ENCODE measurements at regions not wholly inside any gene's neighbourhood (a gene's known extent, or its start where the extent isn't known, plus 50 kb on each side); places are given as distances from the start of the nearest gene placed in this dataset.

GRCh38 chr7:47663213-47663612 is 81.3 kb upstream of the TNS3 start:
- Histone ChIP-seq H2BK120ac (replicated peaks; ENCODE audit: low read depth, low read length) (no peak overlapping the region), H3K79me1 (ENCODE audit: low read depth, low read length) (no peaks in the 10 kb centered on the region), H2BK5ac (ENCODE audit: low read depth, low read length) (no peak overlapping the region), H3K36me3 (ENCODE audit: control insufficient read depth in 2 of 4, insufficient read depth in 4 of 4, low read length in 3 of 4) (no peaks in the 10 kb centered on the region), H3K18ac (ENCODE audit: extremely low read depth, low read length) (no peak overlapping the region), H3K9me3 (ENCODE audit: insufficient read depth in 2 of 2, low read depth in 1 of 2, low read length in 1 of 2) (no peaks in the 10 kb centered on the region), H3K79me2 (ENCODE audit: control insufficient read depth in 1 of 2, insufficient read depth in 2 of 2, low read length in 2 of 2) (no peaks in the 10 kb centered on the region), H2AFZ (ENCODE audit: low read length) (no peak overlapping the region), H3K4me1 (replicated peaks in 1 of 4; ENCODE audit: control insufficient read depth in 3 of 4, insufficient read depth in 4 of 4, low read length in 3 of 4) (peaks cover 0 to 4% (median 0%) of the 10 kb centered on the region in 4 experiments; a peak in 1 of 7 replicates), H3K56ac (replicated peaks; ENCODE audit: insufficient read length, low read depth, low read length) (no peak overlapping the region), H3K27ac (ENCODE audit: low read depth, low read length) (no peak overlapping the region), H3K23ac (ENCODE audit: insufficient read length) (no peak overlapping the region), H2BK20ac (ENCODE audit: low read length) (no peak overlapping the region), H4K5ac (ENCODE audit: insufficient read length, low read depth, low read length) (no peak overlapping the region), H3K23me2 (ENCODE audit: low read depth, low read length) (no peaks in the 10 kb centered on the region), H2AK5ac (ENCODE audit: low read depth, low read length) (no peak overlapping the region), H4K8ac (ENCODE audit: extremely low read depth, insufficient read depth, low read length) (no peak overlapping the region), H3K4ac (replicated peaks; ENCODE audit: insufficient read length, low read depth, low read length) (no peak overlapping the region), H4K91ac (replicated peaks; ENCODE audit: insufficient read length, low read length) (no peak overlapping the region), H3K4me3 (ENCODE audit: extremely low read depth in 1 of 4, insufficient read depth in 2 of 4, low read depth in 3 of 4, low read length in 4 of 4) (no peak overlapping the region), H3K27me3 (replicated peaks in 1 of 4; ENCODE audit: control insufficient read depth in 3 of 4, extremely low read depth in 1 of 4, insufficient read depth in 3 of 4, low read length in 3 of 4) (no peaks in the 10 kb centered on the region), H3K4me2 (ENCODE audit: insufficient read depth in 1 of 2, low read depth in 2 of 2, low read length in 2 of 2) (no peak overlapping the region), H3K14ac (ENCODE audit: insufficient read length) (no peak overlapping the region), H3K9ac (replicated peaks in 1 of 4; ENCODE audit: extremely low read depth in 1 of 4, low read depth in 3 of 4, low read length in 3 of 4) (no peak overlapping the region), H4K20me1 (replicated peaks in 1 of 2; ENCODE audit: control insufficient read depth in 1 of 2, insufficient read depth in 2 of 2, low read length in 2 of 2) (no peaks in the 10 kb centered on the region), H2BK12ac (ENCODE audit: low read depth, low read length) (no peak overlapping the region), H2BK15ac (ENCODE audit: low read length) (no peak overlapping the region)
- ChIA-PET CTCF (ENCODE audit: partially characterized antibody) (no interaction called here), POLR2A (ENCODE audit: partially characterized antibody) (no interaction called here)
- DNase-seq (ENCODE audit: low read depth in 1 of 2, low spot score in 2 of 2) (no peak), FAIRE-seq (no peak)
- WGBS, 2 experiments (ENCODE audit: extremely low coverage in 1 of 2, insufficient coverage in 1 of 2, insufficient read length in 1 of 2, insufficient replicate concordance in 2 of 2, low coverage in 1 of 2, low lambda C conversion rate in 2 of 2, missing lambda C conversion rate in 1 of 2) = 87% methylated on average over 5 of the region's 5 CpGs; no CpG with 5 or more reads in 1 of the 2 experiments
- no peak for TF ChIP-seq BCL11A (IDR thresholded peaks at IDR 0.05; ENCODE audit: low read depth in 2 of 2, low read length in 2 of 2)
- TF ChIP-seq ASH2L (IDR thresholded peaks at IDR 0.05; ENCODE audit: low read length) = no peak
- no peak for TF ChIP-seq ATF2 (IDR thresholded peaks at IDR 0.05; ENCODE audit: low read length)
- no peak for TF ChIP-seq POU5F1 (IDR thresholded peaks at IDR 0.05; ENCODE audit: low read depth, low read length)
- no peak for TF ChIP-seq ZNF274 (IDR thresholded peaks at IDR 0.05; ENCODE audit: borderline replicate concordance, extremely low read depth, low read length)
- TF ChIP-seq SIN3A (conservative IDR thresholded peaks at IDR 0.05 in 1 of 2, IDR thresholded peaks at IDR 0.05 in 1 of 2; ENCODE audit: low read depth in 1 of 2, low read length in 2 of 2) = no peak
